GM13976 (cell line): ENCODE measurements at regions not wholly inside any gene's neighbourhood (a gene's known extent, or its start where the extent isn't known, plus 50 kb on each side); places are given as distances from the start of the nearest gene placed in this dataset.

Experiments used
- DNase-seq: peaks from one replicate; pipeline ENCODE4 v3.0.0; 2012; ENCODE audit warnings: low spot score
- in situ Hi-C: fragments of 300-500 bp; cut with MboI; formaldehyde crosslinking; loops from one replicate; pipeline ENCODE4 v1.12.0; 2022; ENCODE audit warnings: low sequenced_read_pairs, mixed read lengths, inconsistent platforms; ENCODE audit not compliant: unreplicated experiment
- TF ChIP-seq, protein P1 (sequence below): IDR thresholded peaks from 2 replicates; pipeline ENCODE4 v1.5.1; 2012; ENCODE audit warnings: borderline replicate concordance, mild to moderate bottlenecking; ENCODE audit not compliant: insufficient read depth; ENCODE audit errors: extremely low read depth, missing control alignments, control extremely low read depth

DNA sequence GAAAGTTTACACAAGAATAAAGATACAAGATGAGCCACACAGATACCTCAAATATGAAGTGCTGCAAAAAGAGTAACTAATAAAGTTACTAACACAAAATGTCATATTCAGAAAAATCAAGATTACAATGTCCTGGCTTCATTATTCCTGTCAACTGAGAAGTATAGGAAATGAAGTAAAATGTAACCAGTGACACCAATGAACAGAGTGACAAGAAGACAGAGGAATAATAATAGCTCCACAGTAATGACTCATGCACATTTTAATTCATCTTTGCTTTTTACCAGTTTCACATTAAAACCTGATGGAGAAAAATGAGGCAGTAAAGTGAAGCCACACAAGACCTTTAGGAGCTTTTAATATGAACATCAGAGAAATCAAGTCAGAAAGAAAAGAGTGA is 214.1 kb downstream of the ZBBX start:
- in situ Hi-C loops, result no loop called here
- TF ChIP-seq, protein P1, sequence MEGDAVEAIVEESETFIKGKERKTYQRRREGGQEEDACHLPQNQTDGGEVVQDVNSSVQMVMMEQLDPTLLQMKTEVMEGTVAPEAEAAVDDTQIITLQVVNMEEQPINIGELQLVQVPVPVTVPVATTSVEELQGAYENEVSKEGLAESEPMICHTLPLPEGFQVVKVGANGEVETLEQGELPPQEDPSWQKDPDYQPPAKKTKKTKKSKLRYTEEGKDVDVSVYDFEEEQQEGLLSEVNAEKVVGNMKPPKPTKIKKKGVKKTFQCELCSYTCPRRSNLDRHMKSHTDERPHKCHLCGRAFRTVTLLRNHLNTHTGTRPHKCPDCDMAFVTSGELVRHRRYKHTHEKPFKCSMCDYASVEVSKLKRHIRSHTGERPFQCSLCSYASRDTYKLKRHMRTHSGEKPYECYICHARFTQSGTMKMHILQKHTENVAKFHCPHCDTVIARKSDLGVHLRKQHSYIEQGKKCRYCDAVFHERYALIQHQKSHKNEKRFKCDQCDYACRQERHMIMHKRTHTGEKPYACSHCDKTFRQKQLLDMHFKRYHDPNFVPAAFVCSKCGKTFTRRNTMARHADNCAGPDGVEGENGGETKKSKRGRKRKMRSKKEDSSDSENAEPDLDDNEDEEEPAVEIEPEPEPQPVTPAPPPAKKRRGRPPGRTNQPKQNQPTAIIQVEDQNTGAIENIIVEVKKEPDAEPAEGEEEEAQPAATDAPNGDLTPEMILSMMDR, result no peak
- no peak for DNase-seq

DNA sequence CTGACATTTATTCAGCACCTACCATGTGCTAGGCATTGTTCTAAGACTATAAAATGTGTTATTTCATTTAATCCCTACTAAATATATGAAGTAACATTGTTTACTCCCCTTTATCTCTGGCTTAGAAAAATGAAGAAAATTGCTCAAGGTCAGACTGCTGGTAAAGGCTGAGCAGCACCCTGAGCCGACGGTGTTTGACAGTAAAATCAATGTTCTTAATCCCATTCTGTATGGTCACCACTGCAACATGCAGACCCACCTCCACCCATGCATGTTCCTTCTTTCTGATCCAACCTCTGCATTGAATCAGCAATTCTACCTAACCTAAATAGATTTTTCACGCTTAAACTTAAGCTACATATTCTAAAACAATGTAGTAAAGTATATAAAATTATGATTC is 216.5 kb downstream of the ZBBX start:
- no peak for DNase-seq
- in situ Hi-C loops, result no loop called here
- TF ChIP-seq, protein P1, result no peak

DNA sequence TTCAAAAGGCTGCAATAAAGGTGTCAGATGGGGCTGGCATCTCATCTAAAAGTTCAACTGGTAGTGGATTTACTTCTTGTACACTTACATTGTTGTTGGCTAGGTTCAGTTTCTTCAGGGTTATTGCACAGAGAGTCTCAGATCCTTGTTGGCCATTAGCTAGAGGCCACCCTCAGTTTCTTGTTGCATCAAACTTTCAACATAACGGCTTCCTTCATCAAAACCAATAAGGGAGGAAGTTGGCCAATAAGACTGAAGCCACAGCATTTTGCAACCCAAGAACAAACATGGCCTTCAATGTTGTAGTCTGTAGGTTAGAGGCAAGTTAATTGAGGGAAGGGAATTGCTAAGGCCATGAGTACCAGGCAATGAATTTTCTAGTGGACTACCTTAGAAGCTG is 218.0 kb downstream of the ZBBX start:
- in situ Hi-C loops, result no loop called here
- DNase-seq, result no peak

DNA sequence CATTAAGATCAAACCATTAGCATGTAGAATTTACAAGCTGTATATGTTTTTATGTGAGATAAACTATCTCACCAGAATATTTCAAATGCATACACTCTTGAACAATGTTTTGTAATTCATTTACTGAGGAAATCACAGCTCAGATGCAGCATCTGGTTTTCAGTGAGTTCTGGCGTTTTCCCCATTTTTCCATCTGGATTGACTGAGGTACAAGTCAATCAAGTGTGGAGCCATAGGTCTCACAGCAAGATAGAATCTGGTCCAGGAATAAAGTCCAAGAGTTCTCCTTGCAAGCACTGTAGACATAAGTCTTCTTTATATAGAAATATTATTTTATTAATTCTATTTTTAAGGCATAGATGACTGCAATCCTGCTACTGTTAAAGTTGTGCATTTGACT is 219.3 kb downstream of the ZBBX start:
- no peak for DNase-seq
- TF ChIP-seq, protein P1, result no peak
- in situ Hi-C loops, result no loop called here

More for the DNA sequence above, 218.0 kb downstream of the ZBBX start:
- TF ChIP-seq, protein P1, result no peak

DNA sequence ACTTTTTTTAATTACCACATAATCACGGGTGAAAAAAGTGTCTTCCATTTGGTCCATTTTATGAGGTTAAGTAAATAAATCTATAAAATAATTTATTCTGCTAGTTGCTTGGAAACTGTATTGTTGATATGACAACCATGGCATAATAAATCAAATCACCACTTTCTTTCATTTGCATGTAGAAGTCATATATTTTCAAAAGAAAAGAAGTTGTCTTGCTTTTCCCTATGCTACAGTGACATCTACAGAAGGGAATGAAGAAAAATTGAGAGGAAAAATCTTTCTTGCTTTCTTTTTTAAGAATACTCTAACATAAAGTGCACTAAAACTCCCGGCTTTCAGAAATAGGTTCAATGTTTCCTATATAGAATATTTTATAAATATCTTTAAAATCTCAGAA is 228.5 kb downstream of the ZBBX start:
- DNase-seq, result no peak

DNA sequence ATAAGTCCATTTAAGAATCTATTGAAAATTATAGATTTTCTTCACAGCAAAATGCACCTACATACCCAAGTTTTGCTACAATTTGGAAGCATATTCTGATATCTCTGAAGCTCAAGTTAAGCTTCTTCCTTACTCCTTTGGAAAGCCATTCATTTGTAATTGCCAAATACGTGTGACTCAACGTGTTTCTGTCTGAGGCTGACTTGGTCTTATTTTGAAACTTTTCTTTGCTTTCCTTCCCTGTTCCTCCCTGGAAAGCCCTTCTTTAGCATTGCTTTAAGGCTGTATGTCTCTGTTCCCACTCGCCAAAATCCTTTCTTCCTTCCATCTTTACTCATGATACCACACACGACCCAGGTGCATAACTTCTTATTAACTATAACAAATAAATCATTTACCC is 232.0 kb downstream of the ZBBX start:
- in situ Hi-C loops, result no loop called here
- DNase-seq, result no peak
- TF ChIP-seq, protein P1, result no peak

More for the DNA sequence above, 228.5 kb downstream of the ZBBX start:
- TF ChIP-seq, protein P1, result no peak
- in situ Hi-C loops, result no loop called here

DNA sequence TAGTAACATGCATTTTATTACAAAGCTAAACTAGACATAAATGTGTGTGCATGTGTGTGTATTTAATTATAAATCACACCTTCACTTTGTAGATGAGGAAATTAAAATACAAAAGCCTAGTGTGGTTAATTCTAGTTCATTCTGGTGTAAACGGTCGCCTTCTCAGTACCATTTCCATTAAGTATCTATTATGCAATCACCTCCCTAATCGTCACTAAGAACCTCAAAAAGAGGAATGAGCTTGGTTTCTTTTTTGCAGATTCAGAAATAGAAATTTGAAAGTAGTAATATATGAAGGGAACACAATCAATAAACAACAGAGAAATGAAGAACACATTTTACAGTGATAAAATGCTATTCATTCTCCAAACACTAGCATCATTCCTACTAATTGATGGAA is 233.2 kb downstream of the ZBBX start:
- no peak for DNase-seq
- in situ Hi-C loops, result no loop called here
- TF ChIP-seq, protein P1, result no peak
